Erythroblast (primary cell): ENCODE measurements at regions not wholly inside any gene's neighbourhood (a gene's known extent, or its start where the extent isn't known, plus 50 kb on each side); places are given as distances from the start of the nearest gene placed in this dataset.

Experiments used
- GATA1 ChIP-seq: IDR thresholded peaks from 2 replicates; pipeline ENCODE4 v1.6.1; 2011; ENCODE audit warnings: low read depth, mild to moderate bottlenecking, control low read depth, low read length, moderate library complexity
- POLR2A ChIP-seq: IDR thresholded peaks from 2 replicates; pipeline ENCODE4 v1.6.1; 2011; ENCODE audit warnings: mild to moderate bottlenecking, low read length

DNA sequence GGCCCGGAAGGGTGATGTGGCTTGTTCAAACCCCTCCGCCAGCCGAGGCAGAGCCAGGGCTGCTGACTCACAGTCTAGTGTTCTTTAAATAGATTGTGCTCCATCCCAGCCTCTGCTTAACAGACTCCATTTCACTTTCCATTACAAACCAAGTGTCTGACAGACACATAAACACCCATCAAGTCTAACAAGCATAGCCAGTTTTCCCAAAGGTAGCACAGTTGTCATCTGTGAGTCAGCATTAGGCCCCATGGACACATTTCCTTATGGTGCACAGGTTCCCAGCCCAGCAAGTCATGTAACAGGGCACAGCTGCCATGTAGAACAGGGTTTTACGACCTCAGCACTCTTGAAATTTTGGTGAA is 109.9 kb upstream of the RAP2B start:
- TF ChIP-seq POLR2A = no peak
- no peak for TF ChIP-seq GATA1
